Vagina (tissue), 2 donors: ENCODE measurements at regions not wholly inside any gene's neighbourhood (a gene's known extent, or its start where the extent isn't known, plus 50 kb on each side); places are given as distances from the start of the nearest gene placed in this dataset.

Experiments
- CTCF ChIP-seq, 3 experiments: fragments of 450-650 bp in 2 of 3; fragments of 200-600 bp in 1 of 3; sonication (generic) in 1 of 3; IDR thresholded peaks; one replicate each; pipeline ENCODE4 v1.5.1; 2017 to 2019; ENCODE audit warnings: antibody characterized with exemption in 3 of 3, mild to moderate bottlenecking in 2 of 3, moderate library complexity in 2 of 3
- POLR2A ChIP-seq, 2 donors: fragments of 450-650 bp; IDR thresholded peaks; one replicate each; pipeline ENCODE4 v1.6.1; 2017; ENCODE audit warnings: antibody characterized with exemption in 2 of 2, mild to moderate bottlenecking in 2 of 2, moderate library complexity in 2 of 2
- POLR2AphosphoS5 ChIP-seq, 2 donors: sonication (generic); formaldehyde crosslinking; IDR thresholded peaks; one replicate each; pipeline ENCODE4 v1.9.0; 2017; ENCODE audit warnings: antibody characterized with exemption in 2 of 2, mild to moderate bottlenecking in 2 of 2, low read depth in 1 of 2; ENCODE audit not compliant: insufficient read depth in 1 of 2

- TF ChIP-seq CTCF (IDR thresholded peaks at IDR 0.05), result no peak
- no peak for TF ChIP-seq POLR2AphosphoS5 (IDR thresholded peaks at IDR 0.05; ENCODE audit: insufficient read depth in 1 of 2, low read depth in 1 of 2)
- TF ChIP-seq POLR2A (IDR thresholded peaks at IDR 0.05), result no peak
These were observed 150.3 kb downstream of the GPBP1 start for GRCh38 chr5:57324181-57324580.
